ENCODE measurements at regions not wholly inside any gene's neighbourhood (a gene's known extent, or its start where the extent isn't known, plus 50 kb on each side); places are given as distances from the start of the nearest gene placed in this dataset.

DNA sequence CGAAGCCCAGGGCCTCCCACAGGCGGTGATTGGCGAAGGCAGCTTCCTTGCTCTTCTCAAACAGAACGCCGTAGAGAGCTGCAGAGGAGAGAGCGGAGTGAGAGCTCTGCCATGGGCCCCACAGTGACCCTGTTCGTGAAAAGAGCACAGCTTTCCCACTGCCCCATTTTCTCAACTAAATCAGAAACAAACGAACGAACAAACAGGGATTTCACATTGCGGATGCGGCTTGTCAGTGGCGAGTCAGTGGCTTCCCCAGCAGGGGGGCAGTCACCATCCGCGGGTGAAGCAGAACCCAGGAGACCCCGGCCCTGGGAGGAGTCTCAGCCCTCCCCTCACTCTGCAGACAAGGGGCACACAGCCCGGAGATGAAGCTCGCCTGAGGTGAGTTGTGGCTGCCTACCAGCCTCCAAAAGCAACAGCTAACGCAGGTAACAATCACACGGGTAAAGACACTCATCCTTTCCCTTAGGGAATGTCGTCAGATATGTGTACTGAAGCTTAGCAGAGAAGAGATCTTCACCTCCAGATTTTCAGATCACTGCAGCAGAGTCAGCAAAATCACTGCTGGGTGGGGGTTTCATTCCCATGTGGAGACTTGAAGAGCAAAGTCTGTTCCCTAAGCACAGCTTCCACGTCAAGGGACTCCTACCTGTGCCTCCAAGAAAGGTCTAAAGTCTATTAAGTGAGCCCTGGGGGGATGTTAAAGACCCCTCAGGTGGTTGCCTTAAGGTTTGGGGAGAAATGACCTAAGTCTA, 51.2 kb upstream of the GPR31 start:
- peaks cover 12% of the 10 kb centered on the region; the same call in 1 of the 2 replicates for H3K9me3 Mint-ChIP-seq
- no peaks in the 10 kb centered on the region; the same call in 1 of the 2 replicates for H3K27me3 Mint-ChIP-seq (ENCODE audit: insufficient read depth)
- no peaks in the 10 kb centered on the region for H3K4me1 Mint-ChIP-seq (ENCODE audit: low read depth)
- H3K4me3 Mint-ChIP-seq, result no peak overlapping the region
- H3K36me3 Mint-ChIP-seq (ENCODE audit: low read depth), result no peaks in the 10 kb centered on the region
- no peak overlapping the region for H3K27ac Mint-ChIP-seq
- no peak for DNase-seq
- TF ChIP-seq, protein P1, sequence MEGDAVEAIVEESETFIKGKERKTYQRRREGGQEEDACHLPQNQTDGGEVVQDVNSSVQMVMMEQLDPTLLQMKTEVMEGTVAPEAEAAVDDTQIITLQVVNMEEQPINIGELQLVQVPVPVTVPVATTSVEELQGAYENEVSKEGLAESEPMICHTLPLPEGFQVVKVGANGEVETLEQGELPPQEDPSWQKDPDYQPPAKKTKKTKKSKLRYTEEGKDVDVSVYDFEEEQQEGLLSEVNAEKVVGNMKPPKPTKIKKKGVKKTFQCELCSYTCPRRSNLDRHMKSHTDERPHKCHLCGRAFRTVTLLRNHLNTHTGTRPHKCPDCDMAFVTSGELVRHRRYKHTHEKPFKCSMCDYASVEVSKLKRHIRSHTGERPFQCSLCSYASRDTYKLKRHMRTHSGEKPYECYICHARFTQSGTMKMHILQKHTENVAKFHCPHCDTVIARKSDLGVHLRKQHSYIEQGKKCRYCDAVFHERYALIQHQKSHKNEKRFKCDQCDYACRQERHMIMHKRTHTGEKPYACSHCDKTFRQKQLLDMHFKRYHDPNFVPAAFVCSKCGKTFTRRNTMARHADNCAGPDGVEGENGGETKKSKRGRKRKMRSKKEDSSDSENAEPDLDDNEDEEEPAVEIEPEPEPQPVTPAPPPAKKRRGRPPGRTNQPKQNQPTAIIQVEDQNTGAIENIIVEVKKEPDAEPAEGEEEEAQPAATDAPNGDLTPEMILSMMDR (IDR thresholded peaks at IDR 0.05), result no peak

DNA sequence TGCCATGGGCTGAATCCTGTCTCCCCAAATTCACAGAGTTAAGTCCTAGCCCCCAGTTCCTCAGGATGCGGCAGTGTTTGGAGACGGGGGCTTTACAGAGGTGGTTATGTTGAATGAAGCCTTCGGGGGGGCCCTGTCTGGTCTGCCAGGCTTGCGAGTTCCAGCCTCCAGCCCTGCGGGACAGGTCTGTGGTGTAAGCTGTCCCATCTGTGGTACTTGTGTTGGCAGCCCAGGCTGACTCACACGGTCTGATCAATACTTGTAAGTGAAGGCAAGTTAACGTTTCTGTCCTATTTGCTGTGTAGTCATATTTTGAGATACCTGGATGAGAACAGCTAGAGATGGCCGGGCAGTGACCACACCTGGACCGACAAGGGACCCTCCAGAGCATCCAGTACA, 51.8 kb upstream of the GPR31 start:
- H3K27me3 Mint-ChIP-seq (ENCODE audit: insufficient read depth), result no peaks in the 10 kb centered on the region; the same call in 1 of the 2 replicates

DNA sequence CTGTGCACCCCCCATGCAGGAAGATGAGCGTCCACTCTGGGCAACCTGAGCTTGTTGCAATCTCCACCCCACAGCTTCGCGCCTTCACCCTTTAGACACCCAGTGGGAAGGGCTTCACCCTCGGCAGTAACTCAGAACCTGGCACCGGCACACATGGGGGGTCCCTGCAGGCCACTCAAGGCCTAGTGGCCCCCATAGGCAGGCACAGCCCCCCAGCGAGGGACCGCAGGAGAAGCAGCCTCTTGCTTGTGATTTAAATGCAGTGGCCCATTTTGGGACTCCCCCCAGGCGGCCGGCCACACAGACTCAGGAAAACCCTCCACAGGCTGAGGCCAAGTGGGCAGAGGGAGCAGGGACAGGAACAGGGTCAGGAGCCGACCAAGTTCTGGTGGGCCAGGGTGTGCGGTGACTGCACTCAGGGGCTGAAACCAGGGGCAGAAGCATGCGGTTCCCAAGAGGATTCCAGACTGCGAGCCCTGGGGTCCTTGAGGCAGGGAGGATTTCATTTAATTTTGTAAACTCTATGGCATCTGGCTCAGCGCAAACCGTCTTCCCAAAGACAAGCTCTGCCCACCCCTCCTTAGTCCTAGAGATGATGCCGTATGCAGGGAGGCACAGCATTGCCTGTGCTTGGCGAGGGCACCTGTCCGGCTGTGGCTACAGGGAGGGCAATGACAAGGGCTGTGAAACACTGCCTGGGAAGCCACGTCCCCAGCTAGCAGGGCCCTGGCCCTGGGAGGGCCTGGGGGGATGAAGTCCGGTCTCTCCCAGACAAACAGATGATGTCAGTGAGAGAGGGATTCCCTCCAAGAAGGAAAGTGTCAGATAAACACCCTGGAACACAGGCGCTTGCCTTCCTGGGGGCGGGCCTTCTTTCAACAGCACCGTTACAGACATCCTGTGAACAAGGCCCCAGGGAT, 52.9 kb upstream of the GPR31 start:
- peaks cover 12% of the 10 kb centered on the region; the same call in 1 of the 2 replicates for H3K9me3 Mint-ChIP-seq
- no peaks in the 10 kb centered on the region for H3K4me1 Mint-ChIP-seq (ENCODE audit: low read depth)
- H3K27ac Mint-ChIP-seq, result no peak overlapping the region
- H3K36me3 Mint-ChIP-seq (ENCODE audit: low read depth), result no peaks in the 10 kb centered on the region
- no peak overlapping the region for H3K4me3 Mint-ChIP-seq
- DNase-seq, result no peak
- TF ChIP-seq, protein P1 (IDR thresholded peaks at IDR 0.05), result no peak
- H3K27me3 Mint-ChIP-seq (ENCODE audit: insufficient read depth), result no peaks in the 10 kb centered on the region; the same call in 1 of the 2 replicates

More for the DNA sequence above, 51.8 kb upstream of the GPR31 start:
- no peak overlapping the region for H3K4me3 Mint-ChIP-seq
- no peak for DNase-seq
- TF ChIP-seq, protein P1 (IDR thresholded peaks at IDR 0.05), result no peak
- no peaks in the 10 kb centered on the region for H3K36me3 Mint-ChIP-seq (ENCODE audit: low read depth)
- no peaks in the 10 kb centered on the region for H3K4me1 Mint-ChIP-seq (ENCODE audit: low read depth)
- H3K9me3 Mint-ChIP-seq, result peaks cover 12% of the 10 kb centered on the region; the same call in 1 of the 2 replicates
- no peak overlapping the region for H3K27ac Mint-ChIP-seq

DNA sequence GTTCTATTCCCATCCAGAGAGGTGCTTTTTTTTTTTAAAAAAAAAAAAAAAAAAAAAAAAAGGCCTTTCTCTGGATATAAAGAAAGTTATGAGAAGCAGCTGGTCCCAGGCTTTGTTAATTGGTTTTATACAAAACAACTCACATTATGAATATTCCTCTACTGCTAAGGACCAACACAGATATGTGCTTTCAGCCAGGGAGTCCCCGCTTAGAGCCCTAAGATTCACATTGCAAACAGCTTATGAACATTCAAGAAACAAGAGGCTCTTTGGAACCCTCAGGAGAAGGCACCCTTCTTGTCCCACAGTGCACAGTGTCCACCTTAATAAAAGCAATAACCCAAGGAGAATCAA, 53.5 kb upstream of the GPR31 start:
- Mint-ChIP-seq H3K4me3 (no peak overlapping the region), H3K27ac (no peak overlapping the region), H3K36me3 (ENCODE audit: low read depth) (no peaks in the 10 kb centered on the region), H3K9me3 (peaks cover 10% of the 10 kb centered on the region; the same call in 1 of the 2 replicates), H3K27me3 (ENCODE audit: insufficient read depth) (no peaks in the 10 kb centered on the region; the same call in 1 of the 2 replicates), H3K4me1 (ENCODE audit: low read depth) (no peaks in the 10 kb centered on the region)
- TF ChIP-seq, protein P1 (IDR thresholded peaks at IDR 0.05), result no peak
- DNase-seq, result no peak

DNA sequence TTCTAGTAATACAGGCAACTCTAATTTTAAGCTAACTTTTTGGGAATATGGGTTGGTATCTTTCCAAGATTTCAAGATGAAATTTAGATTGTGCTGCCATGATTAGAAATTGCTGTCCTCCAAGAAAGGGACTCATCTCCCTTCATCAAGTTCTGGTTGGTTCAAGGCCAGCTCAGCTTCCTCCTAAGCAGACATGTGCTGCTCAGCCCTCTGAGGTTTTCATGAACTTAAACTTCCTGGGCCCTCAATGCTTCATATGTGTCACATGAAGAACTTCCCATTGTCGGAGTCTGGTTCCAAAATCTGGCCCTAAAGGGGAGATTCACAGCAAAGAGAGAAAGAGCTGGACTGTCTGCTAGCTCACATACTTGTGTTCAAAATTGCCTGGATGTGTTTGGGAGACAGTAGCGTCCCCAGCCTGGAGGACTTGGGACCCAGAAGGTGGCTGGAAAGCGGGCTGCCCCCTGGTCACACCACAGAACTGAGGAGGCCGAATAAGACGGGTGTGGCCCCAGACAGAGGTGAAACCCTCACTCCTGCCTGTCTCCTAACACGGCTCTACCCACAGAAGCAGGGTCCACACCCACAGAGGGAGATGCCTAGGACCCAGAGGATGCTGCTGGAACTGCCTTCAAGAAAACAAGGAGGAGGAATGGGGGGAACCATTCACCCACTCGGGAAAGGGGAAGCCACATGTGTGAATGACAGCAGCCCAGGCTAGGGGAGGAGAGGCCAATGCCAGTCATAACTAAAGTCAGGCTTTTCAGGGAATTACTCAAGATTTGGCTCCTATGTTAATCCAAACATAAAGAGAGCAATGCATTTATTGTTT, 54.3 kb upstream of the GPR31 start:
- TF ChIP-seq, protein P1 (IDR thresholded peaks at IDR 0.05), result no peak
- Mint-ChIP-seq H3K9me3 (peaks cover 5% of the 10 kb centered on the region; the same call in 1 of the 2 replicates), H3K4me3 (no peak overlapping the region), H3K4me1 (ENCODE audit: low read depth) (no peaks in the 10 kb centered on the region), H3K27ac (no peak overlapping the region), H3K36me3 (ENCODE audit: low read depth) (no peaks in the 10 kb centered on the region), H3K27me3 (ENCODE audit: insufficient read depth) (no peaks in the 10 kb centered on the region; the same call in 1 of the 2 replicates)
- DNase-seq, result no peak
